IMR-90 (cell line): ENCODE measurements at regions not wholly inside any gene's neighbourhood (a gene's known extent, or its start where the extent isn't known, plus 50 kb on each side); places are given as distances from the start of the nearest gene placed in this dataset.

Source experiments
- ATAC-seq: fragments of 200-7000 bp; cut with Tn5 transposase; 2 replicates; pipeline ENCODE4 v1.9.1; 2020; ENCODE audit warnings: low read depth, mild to moderate bottlenecking, moderate library complexity
- BruUV-seq: library from RNA; stranded (reverse); fragments of 400-500 nt; replicated peaks from 2 replicates; lab custom pipeline; 2021; lab: Mats Ljungman, UMichigan
- CTCF ChIA-PET: fragments of 300-600 bp; formaldehyde crosslinking; extraction: SDS; loops from one replicate; lab custom pipeline; 2021; ENCODE audit warnings: antibody characterized with exemption; lab: Yijun Ruan, JAX
- POLR2A ChIA-PET: fragments of 300-600 bp; sonication (Branson Sonifier 250); formaldehyde crosslinking; loops from one replicate; lab custom pipeline; 2022; ENCODE audit warnings: antibody characterized with exemption; ENCODE audit not compliant: unreplicated experiment; lab: Charles Lee
- DNase-seq: peaks from one replicate; pipeline ENCODE4 v3.0.0; 2013
- H2AFZ ChIP-seq: replicated peaks from 2 replicates; pipeline ENCODE3; 2013; ENCODE audit warnings: low read length, mild to moderate bottlenecking; ENCODE audit not compliant: poor library complexity
- H2AK5ac ChIP-seq: 2 replicates; pipeline ENCODE4 v1.6.1; 2013; ENCODE audit warnings: low read depth, low read length, inconsistent platforms
- H2AK9ac ChIP-seq: replicated peaks from 2 replicates; pipeline ENCODE3; 2013; ENCODE audit warnings: mild to moderate bottlenecking, low read depth, low read length, moderate library complexity; ENCODE audit not compliant: poor library complexity
- H2BK120ac ChIP-seq: 2 replicates; pipeline ENCODE4 v1.6.1; 2013; ENCODE audit warnings: low read depth, low read length, inconsistent platforms
- H2BK15ac ChIP-seq: 3 replicates; pipeline ENCODE4 v1.6.1; 2013; ENCODE audit warnings: low read depth, low read length, inconsistent platforms
- H2BK20ac ChIP-seq: 2 replicates; pipeline ENCODE4 v1.6.1; 2013; ENCODE audit warnings: low read depth, mild to moderate bottlenecking, inconsistent platforms, low read length, moderate library complexity
- H2BK5ac ChIP-seq: 2 replicates; pipeline ENCODE4 v1.6.1; 2013; ENCODE audit warnings: mild to moderate bottlenecking, low read depth, low read length, inconsistent platforms; ENCODE audit not compliant: poor library complexity, severe bottlenecking
- H3K14ac ChIP-seq: replicated peaks from 2 replicates; pipeline ENCODE4 v1.6.1; 2013; ENCODE audit warnings: low read depth, low read length, inconsistent platforms
- H3K18ac ChIP-seq: 2 replicates; pipeline ENCODE4 v1.6.1; 2013; ENCODE audit warnings: low read depth, low read length, control low read depth
- H3K23ac ChIP-seq: 2 replicates; pipeline ENCODE4 v1.6.1; 2013; ENCODE audit warnings: low read depth, low read length, inconsistent platforms
- H3K27ac ChIP-seq: 2 replicates; pipeline ENCODE4 v1.5.1; 2013; ENCODE audit warnings: mild to moderate bottlenecking, control low read depth, low read length; ENCODE audit not compliant: insufficient read depth
- H3K27me3 ChIP-seq: 2 replicates; pipeline ENCODE4 v1.6.1; 2013; ENCODE audit warnings: low read length; ENCODE audit not compliant: control insufficient read depth, insufficient read depth
- H3K36me3 ChIP-seq: 2 replicates; pipeline ENCODE4 v1.6.1; 2013; ENCODE audit warnings: low read length, mixed read lengths; ENCODE audit not compliant: control insufficient read depth, insufficient read depth
- H3K4ac ChIP-seq: 2 replicates; pipeline ENCODE4 v1.6.1; 2013; ENCODE audit warnings: low read depth, low read length, inconsistent platforms
- H3K4me1 ChIP-seq: 2 replicates; pipeline ENCODE4 v1.6.1; 2013; ENCODE audit warnings: low read length, mixed read lengths; ENCODE audit not compliant: control insufficient read depth, insufficient read depth
- H3K4me2 ChIP-seq: 2 replicates; pipeline ENCODE4 v1.6.1; 2013; ENCODE audit warnings: low read depth, mild to moderate bottlenecking, control low read depth, low read length, moderate library complexity
- H3K4me3 ChIP-seq: 2 replicates; pipeline ENCODE4 v1.5.1; 2013; ENCODE audit warnings: low read depth, mild to moderate bottlenecking, control low read depth, low read length, moderate library complexity; ENCODE audit not compliant: insufficient read depth
- H3K56ac ChIP-seq: 2 replicates; pipeline ENCODE4 v1.6.1; 2013; ENCODE audit warnings: low read length, inconsistent platforms; ENCODE audit not compliant: insufficient read depth; ENCODE audit errors: extremely low read depth
- H3K79me1 ChIP-seq, 2 experiments: 2 replicates each; pipeline ENCODE4 v1.6.1; 2013; ENCODE audit warnings: low read length in 2 of 2, inconsistent platforms in 1 of 2, low read depth in 1 of 2
- H3K9ac ChIP-seq: 2 replicates; pipeline ENCODE4 v1.6.1; 2013; ENCODE audit warnings: low read depth, low read length, control low read depth
- H3K9me1 ChIP-seq: 2 replicates; pipeline ENCODE4 v1.6.1; 2013; ENCODE audit warnings: low read length, inconsistent platforms; ENCODE audit not compliant: insufficient read depth
- H3K9me3 ChIP-seq: 2 replicates; pipeline ENCODE4 v1.6.1; 2013; ENCODE audit warnings: low read length; ENCODE audit not compliant: control insufficient read depth, insufficient read depth
- H4K20me1 ChIP-seq: 2 replicates; pipeline ENCODE4 v1.6.1; 2013; ENCODE audit warnings: low read length, inconsistent platforms; ENCODE audit not compliant: insufficient read depth
- H4K5ac ChIP-seq: 2 replicates; pipeline ENCODE4 v1.6.1; 2013; ENCODE audit warnings: mild to moderate bottlenecking, low read depth, low read length, control low read depth
- H4K8ac ChIP-seq, 2 experiments: 2 replicates each; pipeline ENCODE4 v1.6.1; 2013; ENCODE audit warnings: low read depth in 2 of 2, low read length in 2 of 2, control low read depth in 1 of 2, inconsistent platforms in 1 of 2
- H4K91ac ChIP-seq: 2 replicates; pipeline ENCODE4 v1.6.1; 2013; ENCODE audit warnings: low read depth, low read length, inconsistent platforms; ENCODE audit not compliant: insufficient read depth
- BHLHE40 ChIP-seq: fragments of 150-350 bp; IDR thresholded peaks from 2 replicates; pipeline ENCODE4 v1.6.1; 2016; ENCODE audit warnings: mild to moderate bottlenecking, low read depth, low read length
- CEBPB ChIP-seq: IDR thresholded peaks from 2 replicates; pipeline ENCODE4 v1.6.1; 2012; ENCODE audit warnings: low read depth, low read length, improper control_type of control experiment
- CHD1 ChIP-seq: IDR thresholded peaks from 2 replicates; pipeline ENCODE4 v1.6.1; 2012; ENCODE audit warnings: low read depth, low read length, improper control_type of control experiment
- ELK1 ChIP-seq: fragments of 150-350 bp; IDR thresholded peaks from 2 replicates; pipeline ENCODE4 v1.6.1; 2016; ENCODE audit warnings: low read depth, mild to moderate bottlenecking, low read length, moderate library complexity, borderline replicate concordance
- FOS ChIP-seq: fragments of 150-350 bp; IDR thresholded peaks from 2 replicates; pipeline ENCODE4 v1.6.1; 2016; ENCODE audit warnings: low read depth, low read length
- MAFK ChIP-seq: IDR thresholded peaks from 2 replicates; pipeline ENCODE4 v1.6.1; 2012; ENCODE audit warnings: low read depth, low read length, improper control_type of control experiment
- MAZ ChIP-seq: IDR thresholded peaks from 2 replicates; pipeline ENCODE4 v1.6.1; 2012; ENCODE audit warnings: low read depth, mild to moderate bottlenecking, low read length, improper control_type of control experiment, moderate library complexity, borderline replicate concordance
- MXI1 ChIP-seq: IDR thresholded peaks from 2 replicates; pipeline ENCODE4 v1.6.1; 2012; ENCODE audit warnings: low read depth, mild to moderate bottlenecking, low read length, moderate library complexity, borderline replicate concordance
- NFE2L2 ChIP-seq: fragments of 150-350 bp; IDR thresholded peaks from 2 replicates; pipeline ENCODE4 v1.6.1; 2016; ENCODE audit warnings: low read depth, mild to moderate bottlenecking, low read length
- POLR2A ChIP-seq: IDR thresholded peaks from 2 replicates; pipeline ENCODE4 v1.6.1; 2012; ENCODE audit warnings: mild to moderate bottlenecking, low read depth, low read length
- RAD21 ChIP-seq: IDR thresholded peaks from 2 replicates; pipeline ENCODE4 v1.6.1; 2012; ENCODE audit warnings: low read length, improper control_type of control experiment
- RCOR1 ChIP-seq: IDR thresholded peaks from 2 replicates; pipeline ENCODE4 v1.6.1; 2012; ENCODE audit warnings: mild to moderate bottlenecking, low read length, improper control_type of control experiment; ENCODE audit not compliant: insufficient replicate concordance
- RFX5 ChIP-seq: IDR thresholded peaks from 2 replicates; pipeline ENCODE4 v1.8.0; 2012; ENCODE audit warnings: low read depth, mild to moderate bottlenecking, low read length, moderate library complexity
- SMC3 ChIP-seq: fragments of 150-350 bp; IDR thresholded peaks from 2 replicates; pipeline ENCODE4 v1.6.1; 2016; ENCODE audit warnings: low read depth, mild to moderate bottlenecking, antibody characterized with exemption, low read length, moderate library complexity
- USF2 ChIP-seq: fragments of 150-350 bp; IDR thresholded peaks from 2 replicates; pipeline ENCODE4 v1.6.1; 2017; ENCODE audit warnings: mild to moderate bottlenecking, antibody characterized with exemption, low read length, low read depth
- WGBS, 2 experiments: methylation state at CpG; one replicate each; pipeline versions ENCODE4 v1.1.5 to v1.1.7; 2013; ENCODE audit warnings: missing lambda C conversion rate in 2 of 2; ENCODE audit not compliant: insufficient read length in 1 of 2; ENCODE audit errors: extremely low coverage in 2 of 2; 5-methylcytosine and 5-hydroxymethylcytosine counted together
- dilution Hi-C: fragments of 300-500 bp; cut with HindIII; formaldehyde crosslinking; loops from one replicate; pipeline ENCODE4 v1.14.3; 2018; ENCODE audit warnings: low sequenced_read_pairs; ENCODE audit not compliant: unreplicated experiment
- in situ Hi-C: fragments of 300-500 bp; cut with MboI; formaldehyde crosslinking; loops from 3 replicates; pipeline ENCODE4 v1.14.3; 2019; ENCODE audit warnings: low sequenced_read_pairs, inconsistent platforms, mixed read lengths
- intact Hi-C: fragments of 100-400 bp; cut with micrococcal nuclease; formaldehyde crosslinking; loops from 2 replicates; pipeline ENCODE4 v1.10.0; 2022
- TF ChIP-seq, protein P1 (sequence below): conservative IDR thresholded peaks from 2 replicates; pipeline ENCODE4 v1.5.1; 2012; ENCODE audit warnings: mild to moderate bottlenecking, low read depth, low read length, improper control_type of control experiment

DNA sequence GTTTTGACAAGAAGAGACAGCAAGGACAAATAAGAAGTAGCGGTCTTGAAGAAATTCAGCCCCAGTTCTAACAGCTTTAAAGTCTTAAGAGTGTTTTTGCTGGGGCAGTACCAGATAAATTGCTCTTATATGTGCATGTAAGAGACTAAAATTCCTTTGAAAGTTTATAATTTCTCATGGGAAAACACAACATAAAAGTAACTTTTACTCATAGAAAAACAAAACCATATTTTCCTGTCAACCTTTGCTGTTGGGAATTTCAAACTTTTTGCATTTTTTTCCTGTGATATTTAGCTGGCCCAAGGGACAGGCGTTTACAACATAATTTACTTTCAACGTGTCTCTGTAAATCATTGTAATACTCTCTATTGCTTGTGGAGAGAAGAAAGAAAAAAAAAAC is 767.8 kb upstream of the ZEB2 start:
- no peak for TF ChIP-seq CEBPB
- TF ChIP-seq SMC3 = no peak
- TF ChIP-seq CHD1 = no peak
- TF ChIP-seq MAZ = no peak
- TF ChIP-seq MAFK = no peak
- TF ChIP-seq FOS = no peak
- TF ChIP-seq MXI1 = no peak
- TF ChIP-seq ELK1 = no peak
- no peak for TF ChIP-seq BHLHE40
- TF ChIP-seq NFE2L2 = no peak
- no peak for TF ChIP-seq USF2
- TF ChIP-seq RCOR1 = no peak
- no peak for TF ChIP-seq RFX5
- TF ChIP-seq RAD21 = no peak
- TF ChIP-seq, protein P1, sequence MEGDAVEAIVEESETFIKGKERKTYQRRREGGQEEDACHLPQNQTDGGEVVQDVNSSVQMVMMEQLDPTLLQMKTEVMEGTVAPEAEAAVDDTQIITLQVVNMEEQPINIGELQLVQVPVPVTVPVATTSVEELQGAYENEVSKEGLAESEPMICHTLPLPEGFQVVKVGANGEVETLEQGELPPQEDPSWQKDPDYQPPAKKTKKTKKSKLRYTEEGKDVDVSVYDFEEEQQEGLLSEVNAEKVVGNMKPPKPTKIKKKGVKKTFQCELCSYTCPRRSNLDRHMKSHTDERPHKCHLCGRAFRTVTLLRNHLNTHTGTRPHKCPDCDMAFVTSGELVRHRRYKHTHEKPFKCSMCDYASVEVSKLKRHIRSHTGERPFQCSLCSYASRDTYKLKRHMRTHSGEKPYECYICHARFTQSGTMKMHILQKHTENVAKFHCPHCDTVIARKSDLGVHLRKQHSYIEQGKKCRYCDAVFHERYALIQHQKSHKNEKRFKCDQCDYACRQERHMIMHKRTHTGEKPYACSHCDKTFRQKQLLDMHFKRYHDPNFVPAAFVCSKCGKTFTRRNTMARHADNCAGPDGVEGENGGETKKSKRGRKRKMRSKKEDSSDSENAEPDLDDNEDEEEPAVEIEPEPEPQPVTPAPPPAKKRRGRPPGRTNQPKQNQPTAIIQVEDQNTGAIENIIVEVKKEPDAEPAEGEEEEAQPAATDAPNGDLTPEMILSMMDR = no peak
- no peak for TF ChIP-seq POLR2A
- Histone ChIP-seq H3K4me3 (no peak overlapping the region), H3K4me1 (peaks cover 2% of the 10 kb centered on the region; the same call in 1 of the 2 replicates), H2BK5ac (no peak overlapping the region), H4K5ac (no peak overlapping the region), H2AK9ac (no peak overlapping the region), H3K18ac (no peak overlapping the region), H3K4me2 (no peak overlapping the region), H2BK120ac (no peak overlapping the region), H4K91ac (no peak overlapping the region), H2AFZ (no peak overlapping the region), H3K9ac (no peak overlapping the region), H3K27ac (no peak overlapping the region), H3K56ac (no peak overlapping the region), H4K20me1 (no peaks in the 10 kb centered on the region), H3K4ac (no peak overlapping the region), H3K23ac (no peak overlapping the region), H3K9me3 (no peaks in the 10 kb centered on the region), H3K9me1 (no peaks in the 10 kb centered on the region), H2BK15ac (no peak overlapping the region), H3K14ac (no peak overlapping the region), H3K27me3 (no peaks in the 10 kb centered on the region), H2AK5ac (no peak overlapping the region), H4K8ac (no peak overlapping the region), H3K79me1 (no peaks in the 10 kb centered on the region), H3K36me3 (no peaks in the 10 kb centered on the region), H2BK20ac (no peak overlapping the region)
- dilution Hi-C loops = no loop called here
- DNase-seq = no peak
- no CpG with 5 or more reads among the region's 3 CpGs for WGBS, 2 experiments
- no TSS peak for BruUV-seq
- ChIA-PET POLR2A (no interaction called here), CTCF (interaction anchor here (0.8 kb wide), 1 partner anchor 24 kb away, joined by 3 read pairs; no protein-coding TSS in a partner anchor)
- in situ Hi-C loops = no loop called here
- intact Hi-C loops = no loop called here
- ATAC-seq = no peak
